Renal cortical epithelial cell (primary cell): ENCODE measurements at regions not wholly inside any gene's neighbourhood (a gene's known extent, or its start where the extent isn't known, plus 50 kb on each side); places are given as distances from the start of the nearest gene placed in this dataset.

Experiments used
- DNase-seq: peaks from one replicate; pipeline ENCODE4 v3.0.0-alpha.2; 2011; ENCODE audit warnings: low read depth

- no peak for DNase-seq
These were observed 398.4 kb downstream of the CTTN start for GRCh38 chr11:70796648-70797227.

- no peak for DNase-seq
These were observed 400.0 kb downstream of the CTTN start for GRCh38 chr11:70798296-70798695.

GRCh38 chr11:70799386-70799785 lies 401.1 kb downstream of the CTTN start:
- DNase-seq, result peak; percentile 50

GRCh38 chr11:70802185-70802584 lies 403.9 kb downstream of the CTTN start:
- no peak for DNase-seq

- no peak for DNase-seq
These were observed 406.0 kb downstream of the CTTN start for GRCh38 chr11:70804139-70804837.

GRCh38 chr11:70805243-70805642 lies 406.9 kb downstream of the CTTN start:
- DNase-seq, result no peak

- no peak for DNase-seq
These were observed 407.6 kb downstream of the CTTN start for GRCh38 chr11:70805971-70806370.

- no peak for DNase-seq
These were observed 408.3 kb downstream of the CTTN start for GRCh38 chr11:70806461-70807194.

- DNase-seq, result no peak
These were observed 408.8 kb downstream of the CTTN start for GRCh38 chr11:70807195-70807543.

GRCh38 chr11:70808686-70809375 lies 410.5 kb downstream of the CTTN start:
- DNase-seq, result no peak

GRCh38 chr11:70810133-70810532 lies 411.8 kb downstream of the CTTN start:
- DNase-seq, result no peak

- no peak for DNase-seq
These were observed 412.4 kb downstream of the CTTN start for GRCh38 chr11:70810681-70811080.

GRCh38 chr11:70811483-70811882 lies 413.2 kb downstream of the CTTN start:
- no peak for DNase-seq

GRCh38 chr11:70811915-70812314 lies 413.6 kb downstream of the CTTN start:
- no peak for DNase-seq

- no peak for DNase-seq
These were observed 414.1 kb downstream of the CTTN start for GRCh38 chr11:70812472-70812871.

- no peak for DNase-seq
These were observed 415.3 kb downstream of the CTTN start for GRCh38 chr11:70813651-70814050.

- no peak for DNase-seq
These were observed 417.1 kb downstream of the CTTN start for GRCh38 chr11:70815485-70815832.

GRCh38 chr11:70816156-70816678 lies 417.9 kb downstream of the CTTN start:
- no peak for DNase-seq

GRCh38 chr11:70818351-70818750 lies 420.0 kb downstream of the CTTN start:
- DNase-seq, result no peak

- no peak for DNase-seq
These were observed 420.7 kb downstream of the CTTN start for GRCh38 chr11:70819022-70819421.

- DNase-seq, result no peak
These were observed 422.0 kb downstream of the CTTN start for GRCh38 chr11:70820311-70820710.

GRCh38 chr11:70820712-70821111 lies 422.4 kb downstream of the CTTN start:
- no peak for DNase-seq

- DNase-seq, result no peak
These were observed 425.4 kb downstream of the CTTN start for GRCh38 chr11:70823771-70824170.
